COLO668 (cell line): ENCODE measurements at regions not wholly inside any gene's neighbourhood (a gene's known extent, or its start where the extent isn't known, plus 50 kb on each side); places are given as distances from the start of the nearest gene placed in this dataset.
A peak's percentile ranks its signal among the peaks of the same experiment; 100 is the strongest.
"Not testable (repeated sequence)": the region's sequence is repeated elsewhere in the genome, so short reads cannot be mapped to it uniquely, and the experiment has no call there.

Experiments
- DNase-seq: peaks from one replicate; lab custom pipeline; 2025; ENCODE audit not compliant: unreplicated experiment; lab: John Stamatoyannopoulos, UW

DNA sequence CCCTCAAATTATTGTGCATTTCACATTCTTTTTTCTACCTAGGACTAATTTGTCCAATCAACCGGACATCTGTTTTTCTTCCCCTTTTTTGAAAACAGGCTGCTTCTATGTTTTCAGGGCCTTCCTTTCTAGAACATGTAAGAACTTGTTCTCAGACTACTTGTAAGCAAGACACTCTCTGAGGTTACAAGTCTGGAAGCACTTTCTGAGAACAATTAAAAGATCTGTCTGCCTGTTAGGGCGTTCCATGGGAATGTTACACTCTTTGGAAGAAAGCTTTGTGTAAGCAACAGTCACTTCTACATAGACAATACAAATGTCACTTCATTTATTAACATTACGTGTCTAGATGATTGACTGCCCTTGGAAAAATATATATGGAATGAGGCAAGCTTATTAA is 50.9 kb upstream of the HSPB3 start:
- DNase-seq: no peak

DNA sequence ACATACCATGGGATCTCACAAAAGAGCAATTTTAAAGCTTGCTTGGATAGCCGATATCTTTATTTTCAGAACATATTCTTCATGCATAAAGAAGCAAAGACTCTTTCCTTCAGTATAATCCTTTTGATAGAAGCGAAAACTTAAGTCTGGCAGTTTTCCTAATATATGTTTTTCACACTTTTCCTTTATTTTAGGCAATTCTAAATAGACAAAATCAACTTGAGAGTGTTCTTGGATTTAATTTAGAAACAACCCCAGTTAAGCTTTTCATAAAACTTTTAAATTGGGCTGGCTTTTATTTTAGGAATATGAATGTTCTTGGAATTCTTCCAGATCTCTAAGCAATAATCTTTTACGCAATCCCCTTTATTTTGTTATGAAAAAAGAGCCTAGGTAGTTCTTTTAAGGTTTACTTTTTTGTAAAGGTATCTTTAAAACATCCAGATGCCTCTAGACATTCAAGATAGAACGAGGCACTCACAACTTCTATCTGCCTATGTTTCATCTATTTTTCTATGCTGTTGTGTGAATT is 51.5 kb upstream of the HSPB3 start:
- no peak for DNase-seq

DNA sequence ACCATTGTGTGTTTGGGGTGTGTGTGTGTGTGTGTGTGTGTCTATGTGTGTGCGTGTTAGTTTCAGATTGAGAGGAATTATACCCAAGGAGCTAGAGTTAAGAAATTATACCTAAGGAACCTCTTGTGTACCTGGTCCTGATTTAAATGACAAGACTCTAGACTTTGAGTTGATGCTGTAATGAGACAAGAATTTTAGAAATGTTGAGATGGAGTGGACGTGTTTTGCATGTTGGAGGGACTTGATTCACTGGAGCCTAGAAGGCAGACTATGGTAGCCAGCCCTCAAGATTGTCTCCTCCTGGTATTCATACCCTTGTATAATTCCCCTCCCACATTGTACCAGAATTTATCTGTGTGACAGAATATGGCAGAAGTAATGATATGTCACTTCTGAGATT is 52.4 kb upstream of the HSPB3 start:
- DNase-seq: no peak

DNA sequence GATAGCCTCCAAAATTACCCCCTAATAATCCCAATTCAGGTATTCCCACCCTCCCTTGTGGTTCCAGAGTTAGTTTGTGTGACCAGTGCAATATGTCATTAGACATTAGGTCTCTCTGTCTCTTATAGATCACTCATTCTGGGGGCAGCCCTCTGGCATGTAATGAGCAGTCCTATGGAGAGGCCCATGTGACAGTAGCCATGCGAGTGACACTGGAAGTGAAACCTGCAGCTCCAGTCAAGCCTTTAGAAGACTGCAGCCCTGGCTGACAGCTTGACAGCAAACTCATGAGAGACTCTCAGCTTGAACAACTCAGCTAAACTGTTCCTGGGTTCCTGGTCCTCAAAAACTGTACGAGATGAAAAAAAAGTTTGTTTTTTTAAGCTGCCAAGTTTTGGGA is 54.0 kb upstream of the HSPB3 start:
- no peak for DNase-seq

DNA sequence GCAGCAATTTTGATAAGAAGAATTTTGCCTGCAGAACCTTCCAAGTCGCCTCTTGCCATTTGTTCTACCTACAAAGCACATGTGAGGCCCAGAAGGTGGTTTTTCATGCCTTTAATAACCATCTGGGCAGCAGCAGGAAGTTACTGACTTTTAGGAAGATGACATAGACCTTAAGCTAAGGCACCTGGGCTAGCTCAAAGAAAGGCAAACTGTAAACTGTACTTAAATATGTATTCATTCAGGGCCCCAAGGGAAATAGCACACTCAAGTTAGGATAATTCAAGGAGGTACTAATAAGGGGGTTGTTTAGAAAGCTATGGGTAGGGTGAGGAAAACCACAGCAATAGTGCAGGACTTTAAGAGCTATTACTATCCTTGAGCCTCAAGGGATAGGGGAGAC is 57.3 kb upstream of the HSPB3 start:
- DNase-seq: no peak

DNA sequence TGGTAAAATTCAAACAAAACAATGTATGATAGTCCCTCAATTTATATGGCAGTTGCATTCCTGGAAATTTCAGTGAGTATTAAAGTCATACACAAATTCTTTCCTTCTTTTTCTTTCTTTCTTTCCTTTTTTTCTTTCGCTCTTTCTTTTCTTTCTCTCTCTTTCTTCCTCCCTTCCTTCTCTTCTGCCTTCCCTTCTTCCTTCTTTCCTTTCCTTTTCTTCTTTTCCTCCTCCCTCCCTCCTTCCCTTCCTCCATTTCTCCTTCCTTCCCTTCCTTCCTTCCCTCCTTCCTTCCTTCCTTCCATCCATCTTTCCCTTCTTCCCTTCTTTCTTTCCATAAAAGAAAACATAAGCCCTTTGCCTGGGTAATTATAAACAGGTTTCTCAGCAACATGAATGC is 58.1 kb upstream of the HSPB3 start:
- no peak for DNase-seq

DNA sequence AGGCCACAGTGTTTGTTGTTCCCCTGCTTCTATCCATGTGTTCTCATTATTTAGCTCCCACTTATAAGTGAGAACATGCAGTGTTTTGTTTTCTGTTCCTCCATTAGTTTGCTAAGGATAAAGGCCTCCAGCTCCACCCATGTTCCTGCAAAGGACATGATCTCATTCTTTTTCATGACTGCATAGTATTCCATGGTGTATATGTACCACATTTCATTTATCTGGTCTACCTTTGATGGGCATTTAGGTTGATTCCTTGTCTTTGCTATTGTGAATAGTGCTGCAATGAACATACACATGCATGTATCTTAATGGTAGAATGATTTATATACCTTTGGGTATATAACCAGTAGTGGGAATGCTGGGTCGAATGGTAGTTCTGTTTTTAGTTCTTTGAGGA is 62.5 kb upstream of the HSPB3 start:
- DNase-seq: not testable (repeated sequence)

DNA sequence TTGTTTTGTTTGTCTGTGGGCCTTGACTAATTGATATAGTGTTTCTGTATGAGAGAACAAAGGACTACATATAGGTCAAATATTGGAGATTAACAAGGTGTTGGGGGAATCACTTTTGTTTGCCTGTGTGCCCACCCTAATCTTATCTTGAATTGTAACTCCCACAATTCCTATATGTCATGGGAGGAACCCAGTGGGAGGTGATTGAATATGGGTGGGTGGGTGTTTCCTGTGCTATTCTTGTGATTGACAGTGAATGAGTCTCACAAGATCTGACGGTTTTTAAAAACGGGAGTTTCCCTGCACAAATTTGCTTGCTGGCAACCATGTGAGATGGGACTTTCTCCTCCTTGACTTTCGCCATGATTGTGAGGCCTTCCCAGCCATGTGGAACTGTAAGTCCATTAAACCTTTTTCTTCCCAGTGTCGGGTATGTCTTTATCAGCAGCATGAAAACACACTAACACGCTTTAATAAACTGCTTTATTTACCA is 64.9 kb upstream of the HSPB3 start:
- no peak for DNase-seq

DNA sequence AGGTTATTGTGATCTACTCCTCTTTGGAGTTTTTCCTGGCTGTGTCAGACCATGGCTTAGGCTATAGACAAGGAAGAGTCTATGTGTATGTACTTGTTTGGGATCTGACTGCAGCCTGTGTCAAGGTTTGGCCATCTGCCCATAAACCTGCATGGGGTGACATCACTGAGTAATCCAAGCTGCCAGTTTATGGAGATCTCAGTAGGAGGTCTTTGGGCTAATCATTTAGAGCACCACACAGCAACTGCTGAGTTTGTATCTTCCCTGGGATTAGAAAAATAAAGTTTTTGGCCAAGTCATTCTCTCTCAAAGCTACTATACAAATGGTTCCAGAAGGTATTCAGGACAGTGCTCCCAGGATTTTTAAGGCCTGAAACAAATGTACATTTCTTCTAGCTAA is 65.5 kb upstream of the HSPB3 start:
- DNase-seq: peak; percentile 70

DNA sequence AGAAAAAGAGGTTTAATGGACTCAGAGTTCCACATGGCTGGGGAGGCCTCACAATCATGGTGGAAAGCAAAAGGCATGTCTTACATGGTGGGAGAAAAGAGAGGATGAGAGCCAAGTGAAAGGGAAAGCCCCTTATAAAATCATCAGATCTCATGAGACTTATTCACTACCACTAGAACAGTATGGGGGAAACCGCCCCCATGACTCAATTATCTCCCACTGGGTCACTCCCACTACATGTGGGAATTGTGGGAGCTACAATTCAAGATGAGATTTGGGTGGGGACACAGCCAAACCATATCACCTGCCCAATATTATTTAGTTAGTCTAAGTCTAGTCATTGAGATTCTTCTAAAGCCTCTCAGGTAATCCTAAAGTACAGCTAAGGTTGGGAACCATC is 66.1 kb upstream of the HSPB3 start:
- not testable (repeated sequence) for DNase-seq

DNA sequence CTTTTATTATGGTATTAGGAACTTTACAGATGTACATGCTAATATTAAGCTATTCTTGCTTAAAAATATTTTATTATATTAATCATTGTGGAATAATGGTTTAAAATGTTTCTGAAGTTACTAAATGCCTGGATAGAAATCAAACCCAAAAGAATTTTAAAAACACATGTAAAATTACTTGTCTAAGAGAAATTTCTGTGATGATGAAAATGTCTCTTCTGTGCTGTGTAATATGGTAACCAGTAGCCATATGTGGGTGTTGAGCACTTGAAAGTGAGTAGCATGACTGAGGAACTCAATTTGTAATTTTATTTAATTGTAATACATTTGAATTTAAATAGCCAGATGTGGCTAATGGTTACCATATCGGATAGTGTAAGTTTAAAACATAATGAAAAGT is 66.7 kb upstream of the HSPB3 start:
- no peak for DNase-seq

DNA sequence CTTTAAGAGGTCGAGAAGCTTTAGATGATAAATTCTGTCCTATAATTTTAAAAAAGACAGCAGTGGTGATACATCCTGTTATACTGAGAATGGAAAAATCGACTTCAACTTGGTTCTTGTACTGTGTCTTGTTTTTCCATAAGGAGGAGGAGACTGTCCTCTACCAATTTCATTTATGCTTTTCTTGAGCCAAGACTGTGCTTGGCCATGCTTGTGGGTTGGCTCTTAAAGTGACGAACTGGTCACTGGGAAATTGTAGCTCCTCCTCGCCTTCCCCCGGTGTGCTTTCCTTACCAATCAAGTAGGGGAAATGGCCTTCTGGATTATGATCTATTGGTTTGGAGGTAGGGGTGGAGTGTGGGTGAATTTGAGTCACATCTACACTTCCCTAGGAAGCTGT is 67.1 kb upstream of the HSPB3 start:
- DNase-seq: no peak

DNA sequence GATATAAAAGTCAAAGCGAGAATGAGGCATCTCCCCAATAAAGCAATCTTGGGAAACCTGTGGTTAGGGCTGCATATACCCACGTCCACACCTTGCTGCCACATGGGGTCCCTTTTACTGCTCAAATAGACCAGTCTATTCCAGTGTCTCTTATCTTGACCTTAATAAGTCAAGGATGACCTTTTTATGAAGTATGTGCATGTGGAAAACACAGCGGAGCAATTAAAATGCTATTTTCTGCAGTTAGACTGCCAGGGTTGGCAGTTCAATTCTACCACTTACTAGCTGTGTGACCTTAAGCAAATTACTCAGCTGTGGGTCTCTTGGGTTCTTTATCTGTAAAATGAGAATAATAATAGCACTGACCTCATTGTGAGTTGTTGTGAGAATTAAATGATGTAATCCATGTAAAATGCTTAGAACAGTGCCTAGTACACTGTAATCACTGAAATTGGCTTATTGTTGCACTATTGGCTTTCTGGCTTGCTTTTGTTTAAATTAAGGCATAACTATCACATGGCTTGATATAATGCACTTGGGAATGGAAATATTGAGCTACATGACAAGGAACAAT is 67.8 kb upstream of the HSPB3 start:
- no peak for DNase-seq

DNA sequence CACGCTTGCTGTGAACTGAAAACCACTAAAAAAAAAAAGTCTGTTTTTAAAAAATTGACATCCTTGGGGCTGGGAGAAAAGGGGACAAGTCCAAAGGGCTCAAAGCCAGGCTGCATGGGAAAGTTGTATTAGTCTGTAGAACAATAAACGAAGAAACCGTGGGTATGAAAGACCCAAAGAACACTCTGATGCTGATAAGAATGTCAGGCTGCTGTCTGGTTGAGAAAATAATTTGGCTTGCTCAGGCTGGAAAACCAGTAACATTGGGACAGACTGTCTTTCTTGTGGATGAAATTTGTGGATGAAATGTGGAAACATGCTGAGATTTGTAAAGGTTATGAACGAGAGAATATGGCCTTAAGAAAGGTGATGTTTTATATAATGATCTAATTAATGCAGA is 68.5 kb upstream of the HSPB3 start:
- no peak for DNase-seq

DNA sequence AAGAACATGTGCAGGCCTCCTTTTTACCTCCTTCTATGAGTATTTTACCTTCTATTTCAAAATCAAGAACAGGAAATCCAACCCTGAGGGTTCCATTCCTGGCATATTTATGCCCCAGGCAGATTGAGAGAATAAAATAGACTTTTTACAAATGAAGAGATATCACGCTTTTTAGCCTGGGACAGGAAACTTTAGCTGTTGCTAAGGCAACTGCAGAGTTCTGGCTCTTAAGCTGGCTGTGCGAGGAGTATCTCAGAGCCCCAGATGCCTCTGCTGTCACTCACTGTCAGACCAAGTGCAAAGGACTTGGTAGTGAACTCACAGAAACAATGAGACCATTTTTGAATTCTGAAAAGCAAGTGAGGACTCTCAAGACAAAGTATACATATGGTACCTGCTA is 69.5 kb upstream of the HSPB3 start:
- no peak for DNase-seq

DNA sequence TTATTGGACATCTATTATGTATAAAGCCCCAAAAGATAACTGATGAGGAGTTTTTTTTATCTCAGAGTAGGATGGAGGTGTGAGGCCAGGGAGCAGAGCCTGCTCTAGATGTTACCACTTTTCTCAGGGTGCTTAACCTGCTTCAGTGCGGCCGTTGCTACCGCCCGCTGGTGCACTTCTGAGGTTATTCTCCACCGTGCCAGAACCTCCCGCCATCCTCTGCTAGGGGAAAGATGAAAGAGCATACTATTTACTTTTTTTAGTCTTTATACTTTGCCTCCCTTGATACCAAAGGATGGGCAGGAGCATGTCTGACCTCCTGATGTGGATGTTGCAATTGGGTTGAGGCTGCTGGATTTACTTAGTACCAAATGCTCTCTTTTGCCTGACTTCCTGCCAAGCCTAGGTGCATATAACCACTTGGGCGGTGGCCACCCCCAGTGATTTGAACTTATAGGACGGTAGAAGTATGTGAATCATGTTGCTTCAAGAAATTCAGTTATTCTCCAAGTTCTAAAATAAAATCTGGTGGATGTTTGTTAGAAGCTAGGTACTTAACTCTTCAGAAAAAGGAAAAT is 71.1 kb upstream of the HSPB3 start:
- DNase-seq: no peak

DNA sequence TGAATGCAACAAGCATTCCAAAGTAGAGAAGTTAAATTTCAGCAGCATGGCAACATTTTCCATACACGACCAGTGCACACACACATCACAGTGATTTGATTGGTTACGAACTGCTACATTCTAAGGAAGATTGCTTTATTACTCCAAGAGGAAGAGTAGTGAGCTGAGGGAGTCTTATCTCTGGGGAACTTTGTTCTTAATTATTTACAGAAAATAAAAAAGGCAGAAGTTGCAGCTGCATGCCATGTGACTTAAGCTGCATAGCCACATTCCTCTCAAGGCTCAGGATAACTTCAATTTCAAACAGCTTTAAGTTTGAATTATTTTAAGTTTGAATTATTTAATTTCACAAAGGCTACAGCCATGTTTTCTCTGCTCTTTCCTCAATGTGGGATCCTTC is 71.6 kb upstream of the HSPB3 start:
- no peak for DNase-seq

DNA sequence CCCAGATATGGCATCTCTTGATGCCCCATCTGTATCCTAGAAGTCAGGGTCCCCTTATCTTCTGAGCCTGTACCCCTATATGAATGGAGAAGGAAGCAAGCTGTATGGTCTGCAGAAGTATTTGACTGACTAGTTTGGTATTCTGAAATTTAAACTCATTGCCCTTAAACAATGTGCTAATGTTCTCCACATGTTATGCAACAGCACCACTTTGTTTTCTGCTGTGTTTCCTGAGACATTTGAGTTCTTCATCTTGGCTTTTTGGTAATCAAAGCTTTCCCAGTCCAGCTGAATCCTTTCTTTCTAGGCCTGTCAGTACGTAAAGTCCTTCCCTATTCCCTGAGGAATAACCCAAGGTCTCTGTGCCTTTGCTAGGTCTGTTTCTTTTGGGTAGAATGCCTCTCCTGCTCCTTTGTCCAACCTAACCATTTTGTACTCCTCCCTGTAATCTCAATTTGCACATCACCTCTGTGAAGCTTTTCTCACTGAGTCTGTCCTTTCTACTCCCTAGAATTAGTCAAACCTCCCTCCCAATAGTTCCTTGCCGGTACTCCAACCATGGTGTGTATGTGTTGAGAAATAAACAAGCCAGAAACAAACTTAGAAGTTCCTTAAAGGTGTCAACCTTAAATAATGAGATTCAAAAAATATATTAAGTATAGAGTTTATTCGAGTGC is 72.1 kb upstream of the HSPB3 start:
- no peak for DNase-seq

DNA sequence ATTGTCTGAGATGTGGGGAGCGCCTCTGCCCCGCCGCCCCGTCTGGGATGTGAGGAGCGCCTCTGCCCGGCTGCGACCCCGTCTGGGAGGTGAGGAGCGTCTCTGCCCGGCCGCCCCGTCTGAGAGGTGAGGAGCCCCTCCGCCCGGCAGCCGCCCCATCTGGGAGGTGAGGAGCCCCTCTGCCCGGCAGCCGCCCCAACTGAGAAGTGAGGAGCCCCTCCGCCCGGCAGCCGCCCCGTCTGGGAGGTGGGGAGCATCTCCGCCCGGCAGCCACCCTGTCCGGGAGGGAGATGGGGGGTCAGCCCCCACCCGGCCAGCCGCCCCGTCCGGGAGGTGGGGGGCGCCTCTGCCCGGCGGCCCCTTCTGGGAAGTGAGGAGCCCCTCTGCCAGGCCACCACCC is 70.9 kb upstream of the ARL15 start:
- DNase-seq: not testable (repeated sequence)

DNA sequence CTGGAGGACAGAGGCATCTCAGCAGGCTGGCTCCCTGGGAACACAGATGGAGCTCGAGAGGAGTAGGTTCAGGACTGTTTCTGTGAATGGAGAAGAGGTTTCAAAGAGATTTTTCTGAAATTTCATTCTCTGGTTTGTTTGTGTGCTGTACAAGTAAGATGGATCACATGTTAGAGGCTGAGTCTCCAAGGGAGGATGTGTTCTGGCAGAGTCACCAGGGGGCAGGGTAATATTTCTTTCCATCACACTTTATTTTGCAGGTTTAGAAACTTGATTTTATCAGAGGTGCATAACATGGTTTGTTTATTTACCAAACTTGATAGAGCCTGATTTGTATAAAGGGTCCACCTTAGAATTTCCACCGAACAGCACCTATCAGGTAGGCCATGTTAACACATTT is 69.2 kb upstream of the ARL15 start:
- DNase-seq: no peak

DNA sequence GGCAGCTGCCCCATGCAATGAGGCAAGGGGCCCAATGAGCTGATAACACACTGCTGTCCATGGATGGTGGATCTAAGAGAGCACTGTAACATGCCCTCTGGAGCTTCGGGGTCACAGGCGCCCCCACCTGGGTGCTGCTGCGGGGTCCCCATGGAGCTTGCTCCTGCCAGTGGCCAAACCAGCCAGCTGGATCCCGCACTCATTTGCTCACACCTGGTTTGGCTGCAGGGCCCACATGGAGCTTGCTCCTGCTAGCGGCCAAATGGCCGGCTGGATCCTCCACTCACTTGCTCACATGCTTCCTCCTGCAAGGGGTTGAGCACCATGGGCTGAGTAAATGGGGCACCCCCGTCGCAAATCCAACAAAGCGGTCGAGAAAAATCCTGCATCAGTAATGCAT is 68.3 kb upstream of the ARL15 start:
- no peak for DNase-seq

DNA sequence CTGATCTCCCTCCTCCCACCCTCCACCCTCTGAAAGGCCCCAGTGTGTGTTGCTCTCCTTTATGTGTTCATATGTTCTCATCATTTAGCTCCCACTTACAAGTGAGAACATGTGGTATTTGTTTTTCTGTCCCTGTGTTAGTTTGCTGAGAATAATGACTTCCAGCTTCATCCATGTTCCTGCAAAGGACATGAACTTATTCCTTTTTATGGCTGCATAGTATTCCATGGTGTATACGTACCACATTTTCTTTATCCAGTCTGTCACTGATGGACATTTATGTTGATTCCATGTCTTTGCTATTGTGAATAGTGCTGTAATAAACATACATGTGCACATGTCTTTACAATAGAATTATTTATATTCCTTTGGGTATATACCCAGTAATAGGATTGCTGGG is 67.0 kb upstream of the ARL15 start:
- DNase-seq: not testable (repeated sequence)

DNA sequence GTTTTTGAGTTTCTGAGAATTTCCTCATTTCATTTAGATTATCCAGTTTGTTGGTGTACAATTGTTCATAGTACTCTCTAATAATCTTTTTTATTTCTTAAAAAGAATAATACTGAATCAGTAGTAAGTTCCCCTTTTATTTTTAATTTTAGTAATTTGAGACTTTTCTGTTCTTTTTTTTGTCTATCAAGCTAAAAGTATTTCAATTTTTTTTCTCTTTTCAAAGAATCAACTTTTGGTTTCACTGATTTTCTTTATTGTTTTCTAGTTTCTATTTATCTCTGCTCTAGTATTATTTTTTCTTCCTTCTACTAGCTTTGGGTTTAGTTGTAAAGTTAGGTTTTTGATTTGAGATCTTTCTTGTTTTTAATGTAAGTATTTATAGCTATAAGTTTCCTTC is 60.6 kb upstream of the ARL15 start:
- no peak for DNase-seq
